NCI-H146 treated with DMSO at 0.1 percent for 48 hours (cell line): ENCODE measurements at regions not wholly inside any gene's neighbourhood (a gene's known extent, or its start where the extent isn't known, plus 50 kb on each side); places are given as distances from the start of the nearest gene placed in this dataset.

Experiments
- DNase-seq: peaks from one replicate; lab custom pipeline; 2025; ENCODE audit not compliant: unreplicated experiment; lab: John Stamatoyannopoulos, UW

- peak; percentile 22 for DNase-seq
These were observed 141.9 kb upstream of the LGALSL start for GRCh38 chr2:64311948-64312621.

- no peak for DNase-seq
These were observed 141.2 kb upstream of the LGALSL start for GRCh38 chr2:64312622-64313397.

- no peak for DNase-seq
These were observed 140.6 kb upstream of the LGALSL start for GRCh38 chr2:64313398-64313723.

GRCh38 chr2:64315291-64315960 is 138.5 kb upstream of the LGALSL start:
- DNase-seq = no peak

GRCh38 chr2:64317707-64318475 is 136.1 kb upstream of the LGALSL start:
- no peak for DNase-seq

- no peak for DNase-seq
These were observed 135.6 kb upstream of the LGALSL start for GRCh38 chr2:64318476-64318748.

- no peak for DNase-seq
These were observed 134.1 kb upstream of the LGALSL start for GRCh38 chr2:64319896-64320295.

GRCh38 chr2:64322433-64322832 is 131.5 kb upstream of the LGALSL start:
- no peak for DNase-seq

- DNase-seq = no peak
These were observed 130.8 kb upstream of the LGALSL start for GRCh38 chr2:64323197-64323596.

GRCh38 chr2:64324746-64325410 is 129.1 kb upstream of the LGALSL start:
- DNase-seq = no peak

- no peak for DNase-seq
These were observed 128.5 kb upstream of the LGALSL start for GRCh38 chr2:64325477-64325851.

GRCh38 chr2:64325852-64326577 is 127.9 kb upstream of the LGALSL start:
- no peak for DNase-seq

- no peak for DNase-seq
These were observed 127.3 kb upstream of the LGALSL start for GRCh38 chr2:64326578-64327050.

GRCh38 chr2:64327129-64327509 is 126.8 kb upstream of the LGALSL start:
- DNase-seq = no peak

GRCh38 chr2:64327510-64328414 is 126.2 kb upstream of the LGALSL start:
- peak; percentile 48 for DNase-seq

GRCh38 chr2:64328415-64328722 is 125.6 kb upstream of the LGALSL start:
- no peak for DNase-seq

GRCh38 chr2:64328756-64329155 is 125.2 kb upstream of the LGALSL start:
- DNase-seq = no peak

- DNase-seq = no peak
These were observed 124.1 kb upstream of the LGALSL start for GRCh38 chr2:64329848-64330247.

- DNase-seq = peak; percentile 74
These were observed 123.5 kb upstream of the LGALSL start for GRCh38 chr2:64330281-64331113.
